Mesothelial cell of epicardium (in vitro differentiated cells): ENCODE measurements at regions not wholly inside any gene's neighbourhood (a gene's known extent, or its start where the extent isn't known, plus 50 kb on each side); places are given as distances from the start of the nearest gene placed in this dataset.

ENCODE experiments used
- DNase-seq, 2 experiments: peaks; one replicate each; pipeline ENCODE4 v3.0.0; 2021; ENCODE audit warnings: low spot score in 2 of 2; ENCODE audit not compliant: unreplicated experiment in 2 of 2
- H3K27ac Mint-ChIP-seq: 2 replicates; pipeline ENCODE4 v1.8.0; 2021; ENCODE audit warnings: mixed read lengths
- H3K27me3 Mint-ChIP-seq: 2 replicates; pipeline ENCODE4 v1.8.0; 2021; ENCODE audit warnings: low read depth, mixed read lengths
- H3K36me3 Mint-ChIP-seq: 2 replicates; pipeline ENCODE4 v1.8.0; 2021; ENCODE audit warnings: mixed read lengths
- H3K4me1 Mint-ChIP-seq: 2 replicates; pipeline ENCODE4 v1.8.0; 2021; ENCODE audit warnings: mixed read lengths
- H3K4me3 Mint-ChIP-seq: 2 replicates; pipeline ENCODE4 v1.8.0; 2021; ENCODE audit warnings: mild to moderate bottlenecking, moderate library complexity, mixed read lengths
- H3K9me3 Mint-ChIP-seq: 2 replicates; pipeline ENCODE4 v1.8.0; 2021; ENCODE audit warnings: mixed read lengths
- CTCF ChIP-seq: fragments of 200-600 bp; sonication (generic); IDR thresholded peaks from one replicate; pipeline ENCODE4 v1.5.0; 2021; ENCODE audit warnings: antibody characterized with exemption; ENCODE audit not compliant: unreplicated experiment

GRCh38 chr20:60963146-60963545 lies 288.9 kb upstream of the CDH4 start:
- Mint-ChIP-seq H3K27ac (no peak overlapping the region), H3K4me1 (no peaks in the 10 kb centered on the region), H3K9me3 (peaks cover 5% of the 10 kb centered on the region), H3K36me3 (no peaks in the 10 kb centered on the region), H3K27me3 (peaks cover 3% of the 10 kb centered on the region), H3K4me3 (no peak overlapping the region)
- TF ChIP-seq CTCF: no peak
- DNase-seq: no peak

GRCh38 chr20:60964911-60965310 lies 287.1 kb upstream of the CDH4 start:
- no peaks in the 10 kb centered on the region for H3K36me3 Mint-ChIP-seq
- no peak overlapping the region for H3K27ac Mint-ChIP-seq
- no peak overlapping the region for H3K4me3 Mint-ChIP-seq
- no peaks in the 10 kb centered on the region for H3K9me3 Mint-ChIP-seq
- TF ChIP-seq CTCF: no peak
- no peaks in the 10 kb centered on the region for H3K4me1 Mint-ChIP-seq
- DNase-seq: no peak
- H3K27me3 Mint-ChIP-seq: peaks cover 3% of the 10 kb centered on the region

GRCh38 chr20:60966031-60966430 lies 286.0 kb upstream of the CDH4 start:
- Mint-ChIP-seq H3K4me1 (no peaks in the 10 kb centered on the region), H3K27ac (no peak overlapping the region), H3K36me3 (no peaks in the 10 kb centered on the region), H3K9me3 (no peaks in the 10 kb centered on the region), H3K27me3 (peaks cover 3% of the 10 kb centered on the region), H3K4me3 (no peak overlapping the region)
- no peak for TF ChIP-seq CTCF
- no peak for DNase-seq

GRCh38 chr20:60966766-60967165 lies 285.3 kb upstream of the CDH4 start:
- H3K36me3 Mint-ChIP-seq: no peaks in the 10 kb centered on the region

GRCh38 chr20:60967431-60968316 lies 284.4 kb upstream of the CDH4 start:
- no peak for DNase-seq
- TF ChIP-seq CTCF: no peak
- H3K4me1 Mint-ChIP-seq: no peaks in the 10 kb centered on the region
- no peaks in the 10 kb centered on the region for H3K9me3 Mint-ChIP-seq
- H3K27ac Mint-ChIP-seq: no peak overlapping the region
- no peaks in the 10 kb centered on the region for H3K36me3 Mint-ChIP-seq
- H3K27me3 Mint-ChIP-seq: peaks cover 3% of the 10 kb centered on the region
- H3K4me3 Mint-ChIP-seq: no peak overlapping the region

More at GRCh38 chr20:60966766-60967165, 285.3 kb upstream of the CDH4 start:
- Mint-ChIP-seq H3K4me3 (no peak overlapping the region), H3K9me3 (no peaks in the 10 kb centered on the region), H3K27me3 (peaks cover 3% of the 10 kb centered on the region), H3K4me1 (no peaks in the 10 kb centered on the region), H3K27ac (no peak overlapping the region)
- no peak for TF ChIP-seq CTCF
- no peak for DNase-seq
